ENCODE measurements at regions not wholly inside any gene's neighbourhood (a gene's known extent, or its start where the extent isn't known, plus 50 kb on each side); places are given as distances from the start of the nearest gene placed in this dataset.

DNA sequence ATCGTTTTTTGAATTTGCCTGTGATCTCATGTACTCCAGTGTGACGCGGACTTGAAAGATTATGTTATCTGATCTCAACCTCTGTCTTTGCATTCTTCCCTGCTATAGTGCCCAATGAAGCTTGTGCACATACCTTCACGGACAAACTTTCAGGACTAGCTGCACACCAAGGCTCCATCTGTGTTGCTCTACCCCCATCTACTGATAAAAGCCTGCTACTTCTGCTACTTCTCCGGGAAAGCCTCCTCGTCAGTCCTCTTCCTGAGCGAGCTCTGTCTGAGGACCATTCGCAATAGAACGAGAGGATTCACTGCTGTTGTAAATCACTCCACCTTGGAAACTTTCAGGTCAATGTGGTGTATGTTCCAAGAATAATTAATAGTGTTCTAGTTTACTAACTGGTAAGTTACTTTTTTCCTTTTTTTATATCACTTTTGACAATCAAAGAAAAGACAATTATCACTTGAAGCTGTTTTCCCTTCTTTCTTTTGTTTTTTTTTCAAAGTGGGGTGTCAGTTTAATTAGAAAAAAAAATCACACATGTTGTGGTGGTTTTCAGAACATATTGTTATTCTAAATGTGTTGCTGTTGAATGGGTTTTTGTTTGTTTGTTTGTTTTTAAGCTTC lies 217.6 kb downstream of the ARRDC4 start:
- peak; percentile 8 for FAIRE-seq
- peak; percentile 18 to 50 for DNase-seq (ENCODE audit: low spot score in 2 of 2)

DNA sequence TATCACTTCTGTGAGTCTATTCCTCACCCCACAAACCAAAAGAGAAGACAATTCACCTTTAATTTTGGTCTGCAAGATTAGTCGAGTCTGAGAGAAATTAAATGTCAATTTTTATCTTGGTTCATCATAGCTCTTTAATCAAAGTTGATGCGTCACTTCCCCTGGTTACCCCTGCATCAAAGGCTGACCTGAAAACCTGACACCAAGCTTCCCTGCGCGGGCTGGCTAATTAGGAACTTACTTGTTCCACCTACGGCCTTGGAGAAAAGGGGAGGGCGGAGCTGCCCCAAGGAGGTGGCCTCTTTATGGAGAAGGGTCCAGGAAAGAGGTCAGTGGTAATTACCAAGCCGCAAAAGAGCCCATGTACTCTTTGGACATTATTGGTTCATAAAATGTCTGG lies 218.4 kb downstream of the ARRDC4 start:
- DNase-seq (ENCODE audit: low spot score in 2 of 2), result no peak
- no peak for FAIRE-seq

DNA sequence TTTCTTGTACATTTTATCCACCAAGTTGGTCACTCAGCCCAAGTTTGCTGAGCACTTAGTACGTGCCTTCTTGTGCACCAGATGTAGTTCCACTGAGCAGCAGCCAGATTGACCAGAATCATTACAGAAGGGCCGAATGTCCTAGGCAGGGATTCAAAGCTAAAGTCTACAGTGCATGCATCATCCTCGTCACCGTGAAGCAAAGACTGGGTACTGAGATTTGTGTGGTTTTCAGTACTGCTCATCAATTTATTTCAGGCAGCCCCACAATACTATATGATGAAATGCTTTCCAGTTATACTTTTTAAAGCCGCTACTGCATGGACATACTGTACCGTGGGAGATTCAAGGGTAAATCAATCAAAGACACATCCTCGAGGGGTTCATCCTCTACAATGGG lies 227.0 kb downstream of the ARRDC4 start:
- DNase-seq (ENCODE audit: low spot score in 2 of 2) (no peak), FAIRE-seq (no peak)

DNA sequence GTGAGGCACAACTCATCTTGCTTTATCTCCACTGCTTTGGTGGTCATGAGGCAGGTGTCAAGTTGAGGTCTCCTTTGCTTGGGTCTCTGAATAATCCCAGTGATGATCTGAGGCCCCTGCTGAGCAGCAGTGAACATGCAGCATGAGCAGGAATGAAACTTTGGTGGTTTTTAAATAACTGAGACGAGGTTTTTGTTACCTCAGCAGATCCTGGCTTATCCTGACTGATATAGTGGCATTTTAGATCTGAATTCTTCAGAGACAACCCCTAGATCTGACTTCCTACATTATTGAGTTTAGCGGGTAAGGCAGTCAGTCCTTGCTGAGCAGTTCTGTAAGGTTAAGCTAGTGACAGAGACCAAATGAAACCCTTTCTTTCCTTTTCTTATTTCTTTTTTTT lies 230.4 kb downstream of the ARRDC4 start:
- FAIRE-seq, result no peak
- DNase-seq (ENCODE audit: low spot score in 2 of 2), result no peak

DNA sequence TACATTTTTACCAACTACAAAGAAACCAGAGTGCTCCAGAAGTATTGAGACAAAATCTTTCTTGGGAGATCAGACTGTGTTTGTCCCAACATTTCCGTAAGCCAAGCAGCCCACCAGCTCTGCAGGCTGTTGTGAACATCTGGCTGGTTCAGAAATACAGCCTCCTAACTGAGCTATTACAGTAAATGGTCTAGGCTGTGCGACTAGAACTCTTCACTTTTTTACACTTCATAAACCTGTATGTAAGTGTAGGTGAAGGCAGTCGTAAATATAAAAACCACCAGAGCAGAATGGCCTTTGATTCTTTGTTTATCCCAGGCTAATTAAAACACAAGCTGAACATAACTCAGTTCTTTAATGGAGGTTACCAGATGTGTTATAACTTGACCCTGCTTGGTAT lies 235.3 kb downstream of the ARRDC4 start:
- FAIRE-seq (no peak), DNase-seq (ENCODE audit: low spot score in 2 of 2) (no peak)

DNA sequence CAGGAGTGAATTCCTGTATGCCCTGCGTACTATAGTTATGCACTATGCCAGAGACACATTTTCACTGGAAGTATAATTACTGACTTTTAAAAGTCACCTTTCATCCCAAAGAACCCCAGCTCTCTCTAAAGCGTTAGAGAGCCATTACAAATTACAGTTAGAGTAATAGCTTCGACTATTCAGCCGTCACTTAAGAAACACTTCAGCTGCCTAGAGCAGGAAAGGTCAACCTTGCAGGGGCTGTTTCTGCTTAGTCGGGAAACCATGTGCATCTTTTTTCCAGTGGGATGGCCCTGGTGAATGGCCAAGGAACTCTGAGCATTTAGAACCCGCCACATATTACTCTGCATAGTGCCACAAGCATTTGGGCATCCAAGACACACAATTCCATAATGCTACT lies 235.9 kb downstream of the ARRDC4 start:
- no peak for FAIRE-seq
- DNase-seq (ENCODE audit: low spot score in 2 of 2), result no peak

DNA sequence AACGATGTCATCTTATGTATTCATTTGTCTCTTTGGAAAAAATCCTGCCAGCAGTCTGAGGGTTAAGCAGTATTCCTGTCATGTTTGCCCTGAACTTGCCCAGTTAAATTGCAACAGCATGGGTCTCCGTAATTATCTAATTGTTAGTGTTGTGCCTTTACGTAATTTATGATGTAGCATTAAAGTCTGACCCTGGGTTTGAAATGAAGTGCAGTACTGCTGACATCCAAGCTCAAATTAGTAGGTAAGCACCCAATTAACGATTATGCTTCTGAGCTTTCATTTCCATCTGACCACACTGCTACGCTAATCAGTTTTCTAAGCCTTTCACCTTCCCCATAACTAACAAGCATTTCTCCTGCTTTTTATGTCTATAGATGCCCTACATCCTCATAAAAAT lies 241.8 kb downstream of the ARRDC4 start:
- FAIRE-seq (no peak), DNase-seq (ENCODE audit: low spot score in 2 of 2) (no peak)

DNA sequence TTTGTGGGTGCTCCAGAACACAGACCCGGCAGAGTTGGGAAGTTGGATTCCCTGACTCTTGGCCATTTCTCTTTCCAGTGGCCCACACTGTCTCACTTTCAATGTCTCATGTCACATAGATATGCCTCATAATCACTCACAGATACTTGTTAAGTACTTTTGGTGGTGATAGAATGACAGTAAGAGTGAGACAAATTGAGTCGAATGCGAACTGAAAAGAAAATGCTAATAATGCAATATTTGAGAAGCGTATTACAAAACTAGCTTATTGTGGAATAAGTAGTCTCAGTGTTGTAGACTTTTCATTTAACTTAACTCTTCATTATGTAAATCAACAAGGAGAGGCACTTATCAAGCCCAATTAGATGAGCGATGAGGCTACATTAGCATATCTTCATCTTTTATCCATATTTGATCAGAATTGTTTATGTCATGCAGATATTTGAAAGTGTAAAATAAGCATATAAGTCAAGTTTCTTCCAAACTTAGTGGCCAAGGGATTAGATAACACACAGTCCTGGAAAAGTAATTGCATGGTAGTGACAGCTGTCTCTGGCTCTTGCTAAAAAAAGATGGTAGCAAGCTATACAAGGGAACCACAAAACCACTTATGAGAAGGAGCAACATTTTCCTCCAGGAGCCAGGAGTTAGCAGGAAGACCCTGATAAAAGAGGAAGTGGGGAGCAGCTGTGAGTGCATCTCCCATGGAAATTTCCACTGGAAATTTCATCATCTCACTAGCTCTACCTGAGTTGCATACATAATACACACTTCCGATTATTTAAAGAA lies 243.6 kb downstream of the ARRDC4 start:
- DNase-seq (ENCODE audit: low spot score in 2 of 2) (no peak), FAIRE-seq (no peak)

DNA sequence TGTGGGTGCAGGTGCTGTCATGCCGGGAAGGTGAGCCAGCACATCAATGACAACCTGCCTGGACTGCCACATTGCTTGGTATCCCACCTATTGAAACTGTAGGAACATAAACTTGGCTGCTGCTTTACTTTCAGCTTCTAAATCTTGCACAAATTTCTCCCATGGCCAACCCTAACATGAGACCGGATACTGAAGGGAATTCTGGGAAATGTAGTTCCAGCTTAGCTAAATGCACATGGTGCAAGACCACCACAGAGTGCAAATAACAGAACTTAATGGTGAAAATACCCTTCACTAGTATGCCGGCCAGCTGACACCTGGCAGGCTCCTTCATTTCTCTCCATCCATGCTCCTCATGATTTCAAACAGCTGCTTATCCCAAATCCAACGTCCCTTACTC lies 247.4 kb downstream of the ARRDC4 start:
- no peak for FAIRE-seq
- DNase-seq (ENCODE audit: low spot score in 2 of 2), result no peak

DNA sequence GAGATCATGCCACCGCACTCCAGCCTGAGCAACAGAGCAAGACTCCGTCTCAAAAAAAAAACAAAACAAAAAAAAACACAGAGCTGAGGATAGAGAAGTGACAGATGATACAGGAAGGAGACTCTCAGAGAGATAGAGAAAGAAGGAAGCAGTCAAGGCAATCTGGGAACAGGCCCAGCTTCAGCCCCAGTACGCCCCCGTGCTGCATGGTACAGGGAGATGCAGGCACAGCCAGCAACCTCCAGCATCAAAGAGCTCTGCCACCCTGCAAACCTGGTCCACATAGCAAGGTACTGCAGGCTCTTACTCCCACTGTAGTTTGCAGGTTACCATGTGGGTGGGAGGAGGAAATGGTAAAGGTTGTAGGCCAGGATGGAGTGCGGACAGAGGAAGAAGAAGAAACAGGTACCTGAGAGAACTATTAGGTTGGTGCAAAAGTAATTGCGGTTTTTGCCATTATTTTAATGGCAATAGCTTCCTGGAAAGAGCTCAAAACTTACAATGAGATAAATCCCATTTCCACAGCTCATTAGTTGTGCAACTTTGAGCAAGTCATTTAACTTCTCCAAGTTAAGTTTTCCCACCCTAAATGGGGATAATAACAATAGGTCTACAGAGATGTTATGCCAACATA lies 253.0 kb downstream of the ARRDC4 start:
- DNase-seq (ENCODE audit: low spot score in 2 of 2) (no peak), FAIRE-seq (no peak)

DNA sequence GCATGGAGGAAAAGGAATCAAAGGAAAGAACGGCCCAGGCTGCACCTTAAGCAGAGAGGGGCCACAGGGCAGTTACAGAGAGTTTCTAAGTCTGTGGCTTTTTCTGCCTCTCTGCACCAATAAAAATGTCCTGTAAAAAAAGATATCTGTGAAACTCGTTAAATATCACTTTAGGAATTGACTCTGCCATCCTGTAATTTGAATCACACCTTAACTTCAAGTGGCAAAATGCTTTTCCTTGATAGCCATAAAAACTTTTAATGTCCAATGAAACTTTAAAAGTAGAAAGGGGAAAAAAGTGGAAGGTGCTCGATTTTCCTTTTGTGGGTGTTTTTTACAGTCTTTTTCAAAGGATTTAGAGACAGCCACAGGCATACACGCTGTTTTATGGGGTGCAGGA lies 255.7 kb downstream of the ARRDC4 start:
- DNase-seq (ENCODE audit: low spot score in 2 of 2) (no peak), FAIRE-seq (no peak)

DNA sequence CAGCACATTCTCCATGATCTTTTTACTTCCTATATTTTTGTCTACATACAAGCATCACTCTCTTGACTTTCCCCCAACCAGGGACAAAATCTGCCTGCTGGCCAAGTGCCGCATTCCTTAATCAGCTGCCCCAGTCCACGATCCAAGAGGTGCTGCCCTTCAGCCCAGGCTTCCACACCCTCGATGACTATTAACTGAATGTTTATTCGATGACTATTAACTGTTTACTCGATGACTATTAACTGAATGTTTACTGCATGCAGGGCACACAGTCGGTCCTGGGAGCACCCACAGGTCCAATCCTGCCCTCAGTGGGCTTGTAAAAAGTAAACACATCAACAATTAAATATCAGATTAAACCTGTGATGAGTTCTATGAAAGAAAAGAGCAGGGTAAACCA lies 256.9 kb downstream of the ARRDC4 start:
- FAIRE-seq, result no peak
- DNase-seq (ENCODE audit: low spot score in 2 of 2), result no peak

DNA sequence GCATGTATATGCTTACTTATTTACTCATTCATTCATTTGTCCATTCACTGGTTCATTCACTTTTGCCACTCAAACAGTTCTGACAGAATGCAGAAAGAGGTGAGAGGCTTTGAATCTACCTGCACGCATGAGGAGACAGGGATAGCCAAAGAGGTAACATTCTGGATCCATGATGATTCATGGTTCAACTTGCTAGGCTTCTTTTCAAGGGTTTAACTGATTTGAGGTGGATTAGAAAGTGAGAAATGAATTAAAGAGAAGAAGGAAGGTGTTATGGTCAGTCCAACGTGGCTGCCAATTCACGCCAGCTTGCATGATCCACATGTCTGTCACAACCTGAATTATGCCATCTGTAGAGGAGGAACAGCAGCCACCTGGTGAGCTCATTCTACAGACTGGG lies 260.6 kb downstream of the ARRDC4 start:
- FAIRE-seq (no peak), DNase-seq (ENCODE audit: low spot score in 2 of 2) (no peak)

DNA sequence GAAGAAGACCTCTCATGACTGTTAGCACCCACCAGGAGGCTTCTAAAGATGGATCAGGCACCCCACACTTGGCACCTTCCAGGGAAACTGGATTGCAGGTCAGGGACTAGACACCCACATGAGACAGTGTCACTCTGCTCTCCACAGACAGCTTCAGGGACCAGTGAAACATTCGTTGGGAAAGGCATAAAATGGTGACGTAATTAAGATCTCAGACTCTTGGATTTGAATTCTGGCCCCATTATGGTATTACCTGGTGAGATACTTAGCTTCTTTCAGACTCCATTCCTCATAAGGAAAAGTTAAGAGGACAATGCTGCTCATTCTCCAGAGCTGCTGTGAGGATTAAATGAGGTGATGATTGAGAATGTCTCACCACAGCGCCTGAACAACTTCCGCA lies 261.1 kb downstream of the ARRDC4 start:
- DNase-seq (ENCODE audit: low spot score in 2 of 2) (no peak), FAIRE-seq (no peak)

DNA sequence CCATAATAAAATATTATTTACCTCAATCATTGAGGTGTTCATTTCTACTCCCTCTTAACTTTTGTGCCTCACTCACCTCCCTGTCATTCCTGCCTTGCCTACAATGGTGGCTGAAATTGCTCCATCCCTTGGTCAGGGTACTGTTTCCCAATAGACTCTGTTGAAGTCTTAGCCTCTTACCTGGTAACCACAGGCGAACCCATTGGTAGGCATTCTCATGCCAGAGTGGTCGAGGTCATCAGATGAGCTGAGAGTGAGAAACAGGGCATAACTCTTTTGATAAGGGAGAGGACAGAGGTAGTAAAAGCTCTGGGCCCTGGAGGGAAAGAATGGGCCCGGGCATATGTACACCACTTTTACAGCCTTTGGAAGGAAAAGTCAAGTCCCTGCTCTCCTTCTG lies 265.6 kb downstream of the ARRDC4 start:
- FAIRE-seq (no peak), DNase-seq (ENCODE audit: low spot score in 2 of 2) (no peak)

DNA sequence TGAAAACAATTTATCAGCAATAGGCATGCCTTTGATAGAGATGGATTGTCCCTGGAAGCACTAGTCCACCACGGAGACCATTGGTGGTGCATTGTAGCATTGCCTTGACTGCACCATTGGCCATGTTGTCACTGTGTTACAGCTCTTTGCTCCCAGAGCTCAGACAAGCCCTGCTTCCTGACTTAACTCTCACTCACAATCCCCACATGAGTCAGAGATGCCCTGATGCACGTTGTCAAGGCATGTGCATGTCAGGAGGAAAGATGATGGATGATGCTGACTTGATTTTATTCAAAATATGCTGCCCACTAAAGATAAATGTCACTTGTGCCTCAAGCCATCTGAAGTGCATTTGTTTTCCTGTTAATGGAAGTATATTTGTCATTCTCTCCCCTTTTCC lies 266.1 kb downstream of the ARRDC4 start:
- DNase-seq (ENCODE audit: low spot score in 2 of 2) (no peak), FAIRE-seq (no peak)

DNA sequence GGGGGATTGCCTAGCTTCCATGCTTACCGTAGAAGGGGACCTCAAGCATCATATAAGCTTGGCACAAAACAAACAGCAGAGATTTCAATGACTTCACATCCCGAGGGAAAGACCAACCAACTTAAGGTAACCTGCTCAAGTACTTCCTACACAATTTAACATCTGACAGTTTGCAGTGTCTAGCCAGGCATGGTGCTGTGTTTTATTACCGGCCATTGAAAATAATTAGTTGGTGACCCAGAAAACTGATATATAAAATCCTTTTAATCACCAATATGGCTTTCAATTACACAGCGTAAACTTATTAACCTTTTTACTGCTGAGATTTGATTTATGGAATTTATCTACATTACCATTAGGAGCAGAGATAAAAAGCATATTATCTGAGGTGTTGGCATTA lies 268.3 kb downstream of the ARRDC4 start:
- DNase-seq (ENCODE audit: low spot score in 2 of 2) (no peak), FAIRE-seq (no peak)

DNA sequence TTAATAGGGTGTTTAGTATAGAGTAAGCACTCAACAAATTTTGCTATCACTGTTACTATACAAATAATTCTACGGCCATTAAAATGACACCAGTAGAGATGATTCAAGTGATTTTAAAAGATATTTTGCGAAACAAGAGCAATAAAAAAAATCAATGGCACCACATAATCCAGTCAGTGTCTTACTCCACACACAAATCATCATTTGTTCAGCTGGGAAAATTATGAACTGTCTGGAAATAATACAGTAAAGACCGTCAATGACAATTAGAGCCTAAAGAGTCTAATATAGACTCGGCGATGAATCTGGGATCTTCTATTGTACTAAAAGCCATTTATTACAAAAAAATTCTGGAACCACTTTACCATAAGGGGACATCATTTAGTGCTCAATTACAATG lies 270.5 kb downstream of the ARRDC4 start:
- FAIRE-seq (no peak), DNase-seq (ENCODE audit: low spot score in 2 of 2) (no peak)

DNA sequence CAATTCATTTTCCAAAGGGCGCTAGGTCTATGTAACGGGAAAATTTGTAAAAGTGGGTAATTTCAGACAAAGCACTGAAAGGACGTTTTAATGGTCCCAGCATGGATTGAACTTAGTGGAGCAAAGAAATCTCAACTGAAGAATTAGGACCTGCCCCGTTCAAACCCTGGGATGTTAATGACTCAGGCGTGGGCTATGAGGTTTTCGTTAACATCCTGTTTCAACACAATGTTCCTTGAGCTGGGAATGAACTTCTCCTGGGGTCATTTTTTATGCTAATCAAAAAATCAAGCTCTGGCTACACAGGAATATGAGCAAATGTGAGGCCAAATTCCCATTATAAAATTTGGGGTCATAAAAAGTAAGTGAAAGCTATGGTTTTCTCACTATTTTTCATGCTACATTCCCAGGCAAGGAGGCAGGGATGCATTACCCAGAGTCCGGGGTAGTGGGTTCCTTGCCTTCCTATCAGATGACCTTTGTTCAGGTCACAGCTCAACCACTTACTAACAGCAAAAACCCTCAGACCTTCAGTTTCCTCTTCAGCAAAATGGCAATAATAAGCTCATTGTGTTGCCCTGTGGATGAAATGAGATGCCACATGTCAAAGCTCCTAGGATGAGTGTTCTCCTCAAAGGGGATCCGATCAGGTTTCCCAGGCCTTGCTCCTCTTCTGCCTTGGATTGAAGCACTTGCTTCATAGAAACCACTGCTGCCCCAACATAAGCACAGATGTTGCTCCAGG lies 271.4 kb downstream of the ARRDC4 start:
- FAIRE-seq (no peak), DNase-seq (ENCODE audit: low spot score in 2 of 2) (no peak)

DNA sequence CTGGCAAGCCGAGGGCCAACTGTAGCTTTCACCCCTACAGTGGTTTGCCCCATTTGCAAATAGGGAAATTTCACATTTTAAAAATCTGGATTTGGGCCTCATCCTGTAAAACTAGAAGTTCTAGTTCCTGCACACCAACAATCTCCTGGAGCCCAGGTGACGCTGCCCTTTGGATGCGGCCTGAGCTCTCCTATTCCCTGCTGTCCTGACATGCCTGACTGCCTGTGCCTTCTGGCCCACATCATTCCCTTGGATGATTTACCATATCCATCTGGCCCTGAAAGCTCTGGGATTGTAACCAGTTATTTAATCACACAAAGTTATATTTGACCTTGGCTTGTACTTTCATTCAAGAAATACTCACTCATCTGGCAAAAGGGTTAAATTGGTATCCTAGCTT lies 272.3 kb downstream of the ARRDC4 start:
- DNase-seq (ENCODE audit: low spot score in 2 of 2) (no peak), FAIRE-seq (no peak)

DNA sequence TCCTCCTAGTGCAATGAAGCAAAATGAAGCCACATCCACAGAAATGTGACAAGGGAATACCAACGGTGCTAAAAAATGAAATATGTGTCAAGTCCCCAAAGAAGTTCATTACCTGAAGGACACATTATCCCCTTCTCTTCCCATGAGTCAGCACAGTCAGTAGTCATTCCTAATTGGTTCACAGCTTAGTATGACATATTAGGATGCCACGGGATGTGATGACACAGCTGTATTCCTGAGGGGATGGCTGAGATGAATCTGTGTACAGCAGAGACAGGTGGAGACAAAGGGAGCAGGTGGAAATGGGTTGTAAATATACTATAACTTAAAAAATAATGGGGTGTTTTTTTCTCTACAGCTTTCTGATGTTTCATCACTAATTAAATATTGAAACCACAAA lies 273.4 kb downstream of the ARRDC4 start:
- no peak for FAIRE-seq

More for the DNA sequence above, 273.4 kb downstream of the ARRDC4 start:
- no peak for DNase-seq (ENCODE audit: low spot score in 2 of 2)
